Neural crest cell (in vitro differentiated cells): ENCODE measurements at regions not wholly inside any gene's neighbourhood (a gene's known extent, or its start where the extent isn't known, plus 50 kb on each side); places are given as distances from the start of the nearest gene placed in this dataset.

Experiments used
- DNase-seq: peaks from one replicate; pipeline ENCODE4 v3.0.0; 2021; ENCODE audit warnings: low read depth, mixed read lengths, low spot score
- H3K27ac Mint-ChIP-seq: one replicate; pipeline ENCODE4 v1.8.0; 2021; ENCODE audit warnings: mild to moderate bottlenecking, mixed read lengths; ENCODE audit not compliant: unreplicated experiment
- H3K27me3 Mint-ChIP-seq: 2 replicates; pipeline ENCODE4 v1.8.0; 2021; ENCODE audit warnings: low read depth, mild to moderate bottlenecking, mixed read lengths
- H3K36me3 Mint-ChIP-seq: 2 replicates; pipeline ENCODE4 v1.8.0; 2021; ENCODE audit warnings: low read depth, mild to moderate bottlenecking, mixed read lengths
- H3K4me1 Mint-ChIP-seq: 2 replicates; pipeline ENCODE4 v1.8.0; 2021; ENCODE audit warnings: mixed read lengths
- H3K4me3 Mint-ChIP-seq: one replicate; pipeline ENCODE4 v1.8.0; 2021; ENCODE audit warnings: mild to moderate bottlenecking, mixed read lengths
- H3K9me3 Mint-ChIP-seq: 2 replicates; pipeline ENCODE4 v1.8.0; 2021; ENCODE audit warnings: mixed read lengths
- CTCF ChIP-seq: fragments of 200-600 bp; sonication (generic); conservative IDR thresholded peaks from 2 replicates; pipeline ENCODE4 v1.5.0; 2021; ENCODE audit warnings: antibody characterized with exemption, mild to moderate bottlenecking

GRCh38 chr4:34619531-34620162 is 1624.7 kb downstream of the ARAP2 start:
- no peak overlapping the region for H3K27ac Mint-ChIP-seq
- TF ChIP-seq CTCF, result no peak
- H3K9me3 Mint-ChIP-seq, result no peaks in the 10 kb centered on the region
- H3K36me3 Mint-ChIP-seq, result no peaks in the 10 kb centered on the region
- H3K27me3 Mint-ChIP-seq, result no peaks in the 10 kb centered on the region
- no peak overlapping the region for H3K4me3 Mint-ChIP-seq
- no peak for DNase-seq
- no peaks in the 10 kb centered on the region for H3K4me1 Mint-ChIP-seq

- no peak for DNase-seq
- Mint-ChIP-seq H3K4me1 (no peaks in the 10 kb centered on the region), H3K27ac (no peak overlapping the region), H3K36me3 (peaks cover 2% of the 10 kb centered on the region), H3K9me3 (peaks cover 18% of the 10 kb centered on the region), H3K4me3 (no peak overlapping the region), H3K27me3 (no peaks in the 10 kb centered on the region)
- no peak for TF ChIP-seq CTCF
Observed at GRCh38 chr4:34628471-34628870, 1615.8 kb downstream of the ARAP2 start.

GRCh38 chr4:34629451-34629850 is 1614.9 kb downstream of the ARAP2 start:
- TF ChIP-seq CTCF, result no peak
- DNase-seq, result no peak
- Mint-ChIP-seq H3K9me3 (peaks cover 18% of the 10 kb centered on the region), H3K27ac (no peak overlapping the region), H3K27me3 (no peaks in the 10 kb centered on the region), H3K4me1 (no peaks in the 10 kb centered on the region), H3K36me3 (peaks cover 2% of the 10 kb centered on the region), H3K4me3 (no peak overlapping the region)

DNA sequence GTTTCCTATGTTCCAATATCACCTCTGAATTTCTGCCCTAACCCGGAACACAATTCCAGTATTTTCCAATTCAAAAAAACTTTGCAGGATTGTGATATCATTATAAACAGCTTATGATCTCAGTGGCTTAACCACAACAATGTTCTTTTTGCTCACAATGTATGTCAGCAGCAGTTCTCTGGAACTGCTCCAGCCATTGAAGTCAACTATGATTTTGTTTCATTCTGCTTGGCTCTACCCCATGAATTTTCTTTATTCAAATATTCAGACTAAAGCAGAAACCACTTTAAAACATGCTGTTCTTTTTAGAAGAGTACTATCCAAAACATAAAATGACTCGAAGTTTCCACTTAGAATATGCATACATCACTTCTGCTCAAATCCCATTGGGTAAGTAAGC is 1611.1 kb downstream of the ARAP2 start:
- Mint-ChIP-seq H3K4me3 (no peak overlapping the region), H3K27ac (no peak overlapping the region), H3K27me3 (no peaks in the 10 kb centered on the region), H3K36me3 (peaks cover 2% of the 10 kb centered on the region), H3K9me3 (peaks cover 12% of the 10 kb centered on the region), H3K4me1 (peaks cover 4% of the 10 kb centered on the region)
- no peak for DNase-seq
- TF ChIP-seq CTCF, result no peak

DNA sequence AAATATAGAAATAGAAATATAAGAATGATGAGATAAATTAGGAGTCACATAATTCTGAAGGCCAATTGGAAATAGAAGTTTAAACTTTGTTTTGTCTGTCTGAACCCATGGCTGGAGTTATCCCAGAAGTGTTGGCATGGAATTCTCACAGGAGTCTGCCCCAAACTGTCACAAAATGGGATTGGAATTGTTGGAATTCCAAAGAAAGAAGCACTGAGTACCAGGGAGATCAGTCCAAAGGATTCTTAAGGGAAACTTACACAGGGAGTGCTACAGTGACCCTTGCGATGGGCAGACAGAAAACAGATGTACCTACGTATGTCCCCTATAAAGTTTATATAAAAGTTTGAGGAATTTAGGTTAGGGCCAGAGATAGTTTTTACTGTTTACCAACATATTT is 1607.7 kb downstream of the ARAP2 start:
- Mint-ChIP-seq H3K27ac (no peak overlapping the region), H3K9me3 (peaks cover 9% of the 10 kb centered on the region), H3K36me3 (peaks cover 3% of the 10 kb centered on the region), H3K27me3 (no peaks in the 10 kb centered on the region), H3K4me3 (no peak overlapping the region), H3K4me1 (peaks cover 4% of the 10 kb centered on the region)
- DNase-seq, result no peak
- no peak for TF ChIP-seq CTCF
